ENCODE measurements at regions not wholly inside any gene's neighbourhood (a gene's known extent, or its start where the extent isn't known, plus 50 kb on each side); places are given as distances from the start of the nearest gene placed in this dataset.
A peak's percentile ranks its signal among the peaks of the same experiment; 100 is the strongest.

GRCh38 chr12:19951664-19952063, 416.7 kb upstream of the PDE3A start:
- no peak overlapping the region for H3K18ac ChIP-seq (ENCODE audit: low read length)
- peak overlapping the region; percentile 8 for H2AFZ ChIP-seq (ENCODE audit: low read length)
- H3K4ac ChIP-seq (ENCODE audit: low read length): no peak overlapping the region
- H2AK5ac ChIP-seq (ENCODE audit: low read depth, low read length): no peak overlapping the region
- no peaks in the 10 kb centered on the region for H3K27me3 ChIP-seq (ENCODE audit: control insufficient read depth in 3 of 3, insufficient read depth in 3 of 3, low read depth in 1 of 3, low read length in 3 of 3)
- H3K4me3 ChIP-seq (ENCODE audit: low read length in 2 of 2): no peak overlapping the region
- no peak overlapping the region for H2BK5ac ChIP-seq (ENCODE audit: low read length)
- H3K36me3 ChIP-seq (replicated peaks in 1 of 2; ENCODE audit: control insufficient read depth in 2 of 2, insufficient read depth in 2 of 2, low read length in 2 of 2): no peaks in the 10 kb centered on the region
- H2BK15ac ChIP-seq (ENCODE audit: low read length): no peak overlapping the region
- WGBS, 2 donors (ENCODE audit: extremely low coverage in 2 of 2, insufficient read length in 2 of 2, insufficient replicate concordance in 1 of 2): no CpG with 5 or more reads among the region's 4 CpGs
- H3K4me2 ChIP-seq (ENCODE audit: insufficient read depth, low read length, poor library complexity, severe bottlenecking): no peak overlapping the region
- H3K9me3 ChIP-seq (replicated peaks in 1 of 2; ENCODE audit: control insufficient read depth in 2 of 2, insufficient read depth in 1 of 2, low read depth in 1 of 2, low read length in 2 of 2): no peaks in the 10 kb centered on the region
- H3K9ac ChIP-seq (ENCODE audit: low read depth, low read length, poor library complexity): no peak overlapping the region
- no peak overlapping the region for H4K91ac ChIP-seq (ENCODE audit: low read depth, low read length, poor library complexity)
- no peak overlapping the region for H3K14ac ChIP-seq (ENCODE audit: low read length)
- H3K79me1 ChIP-seq (ENCODE audit: low read depth, low read length): no peaks in the 10 kb centered on the region
- H3K4me1 ChIP-seq (ENCODE audit: control insufficient read depth in 2 of 2, insufficient read depth in 1 of 2, low read depth in 1 of 2, low read length in 2 of 2): no peaks in the 10 kb centered on the region
- DNase-seq (ENCODE audit: low spot score): no peak
- no peak overlapping the region for H3K27ac ChIP-seq (replicated peaks; ENCODE audit: low read length)
- no peak overlapping the region for H2BK12ac ChIP-seq (ENCODE audit: low read length)
- no peak overlapping the region for H4K8ac ChIP-seq (ENCODE audit: low read depth, low read length)
- no peak overlapping the region for H2BK120ac ChIP-seq (ENCODE audit: low read depth, low read length)
- no peak overlapping the region for H3K23ac ChIP-seq (ENCODE audit: low read depth, low read length, poor library complexity)

- Histone ChIP-seq H3K4me2 (ENCODE audit: insufficient read depth, low read length, poor library complexity, severe bottlenecking) (no peak overlapping the region), H3K36me3 (replicated peaks in 1 of 2; ENCODE audit: control insufficient read depth in 2 of 2, insufficient read depth in 2 of 2, low read length in 2 of 2) (no peaks in the 10 kb centered on the region), H3K27me3 (ENCODE audit: control insufficient read depth in 3 of 3, insufficient read depth in 3 of 3, low read depth in 1 of 3, low read length in 3 of 3) (no peaks in the 10 kb centered on the region), H3K23ac (ENCODE audit: low read depth, low read length, poor library complexity) (no peak overlapping the region), H3K9me3 (replicated peaks in 1 of 2; ENCODE audit: control insufficient read depth in 2 of 2, insufficient read depth in 1 of 2, low read depth in 1 of 2, low read length in 2 of 2) (no peaks in the 10 kb centered on the region), H3K9ac (ENCODE audit: low read depth, low read length, poor library complexity) (no peak overlapping the region), H3K4ac (ENCODE audit: low read length) (no peak overlapping the region), H2BK5ac (ENCODE audit: low read length) (no peak overlapping the region), H3K27ac (replicated peaks; ENCODE audit: low read length) (no peak overlapping the region), H4K91ac (ENCODE audit: low read depth, low read length, poor library complexity) (no peak overlapping the region), H3K18ac (ENCODE audit: low read length) (no peak overlapping the region), H2BK120ac (ENCODE audit: low read depth, low read length) (no peak overlapping the region), H3K4me1 (ENCODE audit: control insufficient read depth in 2 of 2, insufficient read depth in 1 of 2, low read depth in 1 of 2, low read length in 2 of 2) (no peaks in the 10 kb centered on the region), H3K79me1 (ENCODE audit: low read depth, low read length) (no peaks in the 10 kb centered on the region), H2AFZ (ENCODE audit: low read length) (peak overlapping the region; percentile 52), H3K4me3 (ENCODE audit: low read length in 2 of 2) (no peak overlapping the region), H2BK12ac (ENCODE audit: low read length) (no peak overlapping the region), H2AK5ac (ENCODE audit: low read depth, low read length) (no peak overlapping the region), H3K14ac (ENCODE audit: low read length) (no peak overlapping the region), H2BK15ac (ENCODE audit: low read length) (no peak overlapping the region), H4K8ac (ENCODE audit: low read depth, low read length) (no peak overlapping the region)
- no peak for DNase-seq (ENCODE audit: low spot score)
- WGBS, 2 donors (ENCODE audit: extremely low coverage in 2 of 2, insufficient read length in 2 of 2, insufficient replicate concordance in 1 of 2): no CpG with 5 or more reads among the region's 1 CpG
Observed at GRCh38 chr12:19953734-19954133, 414.6 kb upstream of the PDE3A start.

GRCh38 chr12:19954163-19954562, 414.2 kb upstream of the PDE3A start:
- no peak overlapping the region for H2BK12ac ChIP-seq (ENCODE audit: low read length)
- H3K27ac ChIP-seq (replicated peaks; ENCODE audit: low read length): no peak overlapping the region
- no peaks in the 10 kb centered on the region for H3K79me1 ChIP-seq (ENCODE audit: low read depth, low read length)
- no peak overlapping the region for H2BK15ac ChIP-seq (ENCODE audit: low read length)
- H3K14ac ChIP-seq (ENCODE audit: low read length): no peak overlapping the region
- WGBS, 2 donors (ENCODE audit: extremely low coverage in 2 of 2, insufficient read length in 2 of 2, insufficient replicate concordance in 1 of 2): no CpG with 5 or more reads among the region's 4 CpGs
- no peak overlapping the region for H3K9ac ChIP-seq (ENCODE audit: low read depth, low read length, poor library complexity)
- no peak overlapping the region for H2AK5ac ChIP-seq (ENCODE audit: low read depth, low read length)
- H3K23ac ChIP-seq (ENCODE audit: low read depth, low read length, poor library complexity): no peak overlapping the region
- no peaks in the 10 kb centered on the region for H3K9me3 ChIP-seq (replicated peaks in 1 of 2; ENCODE audit: control insufficient read depth in 2 of 2, insufficient read depth in 1 of 2, low read depth in 1 of 2, low read length in 2 of 2)
- no peak overlapping the region for H3K18ac ChIP-seq (ENCODE audit: low read length)
- H3K4me1 ChIP-seq (ENCODE audit: control insufficient read depth in 2 of 2, insufficient read depth in 1 of 2, low read depth in 1 of 2, low read length in 2 of 2): no peaks in the 10 kb centered on the region
- no peak overlapping the region for H2AFZ ChIP-seq (ENCODE audit: low read length)
- no peaks in the 10 kb centered on the region for H3K27me3 ChIP-seq (ENCODE audit: control insufficient read depth in 3 of 3, insufficient read depth in 3 of 3, low read depth in 1 of 3, low read length in 3 of 3)
- DNase-seq (ENCODE audit: low spot score): no peak
- no peak overlapping the region for H3K4me3 ChIP-seq (ENCODE audit: low read length in 2 of 2)
- no peaks in the 10 kb centered on the region for H3K36me3 ChIP-seq (replicated peaks in 1 of 2; ENCODE audit: control insufficient read depth in 2 of 2, insufficient read depth in 2 of 2, low read length in 2 of 2)
- no peak overlapping the region for H4K91ac ChIP-seq (ENCODE audit: low read depth, low read length, poor library complexity)
- no peak overlapping the region for H3K4ac ChIP-seq (ENCODE audit: low read length)
- no peak overlapping the region for H4K8ac ChIP-seq (ENCODE audit: low read depth, low read length)
- H2BK5ac ChIP-seq (ENCODE audit: low read length): no peak overlapping the region
- no peak overlapping the region for H2BK120ac ChIP-seq (ENCODE audit: low read depth, low read length)
- no peak overlapping the region for H3K4me2 ChIP-seq (ENCODE audit: insufficient read depth, low read length, poor library complexity, severe bottlenecking)

GRCh38 chr12:19957308-19958125, 410.8 kb upstream of the PDE3A start:
- DNase-seq (ENCODE audit: low spot score): no peak
- no peak overlapping the region for H3K4me2 ChIP-seq (ENCODE audit: insufficient read depth, low read length, poor library complexity, severe bottlenecking)
- no CpG with 5 or more reads among the region's 6 CpGs for WGBS, 2 donors (ENCODE audit: extremely low coverage in 2 of 2, insufficient read length in 2 of 2, insufficient replicate concordance in 1 of 2)

More at GRCh38 chr12:19957308-19958125, 410.8 kb upstream of the PDE3A start:
- no peak overlapping the region for H3K14ac ChIP-seq (ENCODE audit: low read length)
- H3K27ac ChIP-seq (replicated peaks; ENCODE audit: low read length): no peak overlapping the region
- H3K4ac ChIP-seq (ENCODE audit: low read length): no peak overlapping the region
- H2BK5ac ChIP-seq (ENCODE audit: low read length): no peak overlapping the region
- H2AK5ac ChIP-seq (ENCODE audit: low read depth, low read length): no peak overlapping the region
- H3K4me3 ChIP-seq (ENCODE audit: low read length in 2 of 2): no peak overlapping the region
- H2BK120ac ChIP-seq (ENCODE audit: low read depth, low read length): no peak overlapping the region
- H4K91ac ChIP-seq (ENCODE audit: low read depth, low read length, poor library complexity): no peak overlapping the region
- H3K9ac ChIP-seq (ENCODE audit: low read depth, low read length, poor library complexity): no peak overlapping the region
- no peak overlapping the region for H2BK12ac ChIP-seq (ENCODE audit: low read length)
- no peaks in the 10 kb centered on the region for H3K9me3 ChIP-seq (replicated peaks in 1 of 2; ENCODE audit: control insufficient read depth in 2 of 2, insufficient read depth in 1 of 2, low read depth in 1 of 2, low read length in 2 of 2)
- H3K27me3 ChIP-seq (ENCODE audit: control insufficient read depth in 3 of 3, insufficient read depth in 3 of 3, low read depth in 1 of 3, low read length in 3 of 3): no peaks in the 10 kb centered on the region
- H3K36me3 ChIP-seq (replicated peaks in 1 of 2; ENCODE audit: control insufficient read depth in 2 of 2, insufficient read depth in 2 of 2, low read length in 2 of 2): no peaks in the 10 kb centered on the region
- no peak overlapping the region for H3K18ac ChIP-seq (ENCODE audit: low read length)
- H3K4me1 ChIP-seq (ENCODE audit: control insufficient read depth in 2 of 2, insufficient read depth in 1 of 2, low read depth in 1 of 2, low read length in 2 of 2): no peaks in the 10 kb centered on the region
- H4K8ac ChIP-seq (ENCODE audit: low read depth, low read length): no peak overlapping the region
- no peak overlapping the region for H2BK15ac ChIP-seq (ENCODE audit: low read length)
- H2AFZ ChIP-seq (ENCODE audit: low read length): no peak overlapping the region
- no peaks in the 10 kb centered on the region for H3K79me1 ChIP-seq (ENCODE audit: low read depth, low read length)
- no peak overlapping the region for H3K23ac ChIP-seq (ENCODE audit: low read depth, low read length, poor library complexity)
